ENCODE measurements at regions not wholly inside any gene's neighbourhood (a gene's known extent, or its start where the extent isn't known, plus 50 kb on each side); places are given as distances from the start of the nearest gene placed in this dataset.

DNA sequence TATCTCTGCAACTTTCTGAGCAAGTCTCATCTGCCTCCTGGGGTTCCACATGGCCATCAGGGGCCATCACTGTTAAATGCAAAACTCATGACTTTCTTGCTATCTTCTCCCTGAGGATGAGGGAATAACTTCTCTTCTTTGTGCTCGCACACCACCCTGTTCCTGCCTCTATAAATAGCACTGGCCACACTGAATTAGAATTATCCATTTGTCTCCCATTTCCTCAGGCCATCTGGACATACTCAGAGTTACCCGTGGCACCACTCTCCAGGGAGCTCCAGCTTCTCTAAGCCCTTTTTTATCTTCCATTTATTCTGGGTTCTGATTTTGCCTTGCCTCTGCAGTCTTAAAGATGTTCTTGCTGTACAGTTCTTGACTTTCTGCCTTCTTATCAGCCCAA lies 72.8 kb upstream of the ECI2 start:
- TF ChIP-seq, protein P1, sequence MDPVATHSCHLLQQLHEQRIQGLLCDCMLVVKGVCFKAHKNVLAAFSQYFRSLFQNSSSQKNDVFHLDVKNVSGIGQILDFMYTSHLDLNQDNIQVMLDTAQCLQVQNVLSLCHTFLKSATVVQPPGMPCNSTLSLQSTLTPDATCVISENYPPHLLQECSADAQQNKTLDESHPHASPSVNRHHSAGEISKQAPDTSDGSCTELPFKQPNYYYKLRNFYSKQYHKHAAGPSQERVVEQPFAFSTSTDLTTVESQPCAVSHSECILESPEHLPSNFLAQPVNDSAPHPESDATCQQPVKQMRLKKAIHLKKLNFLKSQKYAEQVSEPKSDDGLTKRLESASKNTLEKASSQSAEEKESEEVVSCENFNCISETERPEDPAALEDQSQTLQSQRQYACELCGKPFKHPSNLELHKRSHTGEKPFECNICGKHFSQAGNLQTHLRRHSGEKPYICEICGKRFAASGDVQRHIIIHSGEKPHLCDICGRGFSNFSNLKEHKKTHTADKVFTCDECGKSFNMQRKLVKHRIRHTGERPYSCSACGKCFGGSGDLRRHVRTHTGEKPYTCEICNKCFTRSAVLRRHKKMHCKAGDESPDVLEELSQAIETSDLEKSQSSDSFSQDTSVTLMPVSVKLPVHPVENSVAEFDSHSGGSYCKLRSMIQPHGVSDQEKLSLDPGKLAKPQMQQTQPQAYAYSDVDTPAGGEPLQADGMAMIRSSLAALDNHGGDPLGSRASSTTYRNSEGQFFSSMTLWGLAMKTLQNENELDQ (CRISPR knock-in tag; IDR thresholded peaks at IDR 0.05; ENCODE audit: borderline replicate concordance): no peak
- no peak for TF ChIP-seq CHD2 (IDR thresholded peaks at IDR 0.05; ENCODE audit: low read depth, low read length)
- no peak for TF ChIP-seq EP300 (IDR thresholded peaks at IDR 0.05; ENCODE audit: low read length)
- TF ChIP-seq NCOA1 (IDR thresholded peaks at IDR 0.05; ENCODE audit: low read depth): no peak

Measured in K562 (cell line).